ENCODE measurements at regions not wholly inside any gene's neighbourhood (a gene's known extent, or its start where the extent isn't known, plus 50 kb on each side); places are given as distances from the start of the nearest gene placed in this dataset.
"Not testable (repeated sequence)": the region's sequence is repeated elsewhere in the genome, so short reads cannot be mapped to it uniquely, and the experiment has no call there.

DNA sequence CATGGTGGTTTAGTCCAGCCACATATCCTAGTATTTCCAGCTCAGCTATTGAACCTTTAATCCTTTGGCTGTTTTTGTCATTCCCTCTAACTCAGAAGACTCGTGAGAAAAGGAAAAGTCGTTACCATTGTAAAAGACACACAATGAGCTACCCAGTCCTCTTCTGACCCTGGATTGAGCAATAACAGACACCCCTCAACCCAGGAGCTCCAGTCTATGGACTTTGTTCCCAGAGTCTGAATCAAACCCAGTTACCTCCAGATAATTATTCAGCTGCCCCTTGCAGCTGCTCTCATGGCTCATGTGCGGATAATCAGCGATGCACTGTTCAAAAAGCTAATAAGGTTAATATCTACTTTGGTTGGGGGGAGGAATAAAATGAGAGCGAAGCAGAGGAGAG is 402.4 kb downstream of the BTG1 start:
- no peak overlapping the region for H3K4me3 ChIP-seq (ENCODE audit: low read depth, low read length)
- TF ChIP-seq, protein P1, sequence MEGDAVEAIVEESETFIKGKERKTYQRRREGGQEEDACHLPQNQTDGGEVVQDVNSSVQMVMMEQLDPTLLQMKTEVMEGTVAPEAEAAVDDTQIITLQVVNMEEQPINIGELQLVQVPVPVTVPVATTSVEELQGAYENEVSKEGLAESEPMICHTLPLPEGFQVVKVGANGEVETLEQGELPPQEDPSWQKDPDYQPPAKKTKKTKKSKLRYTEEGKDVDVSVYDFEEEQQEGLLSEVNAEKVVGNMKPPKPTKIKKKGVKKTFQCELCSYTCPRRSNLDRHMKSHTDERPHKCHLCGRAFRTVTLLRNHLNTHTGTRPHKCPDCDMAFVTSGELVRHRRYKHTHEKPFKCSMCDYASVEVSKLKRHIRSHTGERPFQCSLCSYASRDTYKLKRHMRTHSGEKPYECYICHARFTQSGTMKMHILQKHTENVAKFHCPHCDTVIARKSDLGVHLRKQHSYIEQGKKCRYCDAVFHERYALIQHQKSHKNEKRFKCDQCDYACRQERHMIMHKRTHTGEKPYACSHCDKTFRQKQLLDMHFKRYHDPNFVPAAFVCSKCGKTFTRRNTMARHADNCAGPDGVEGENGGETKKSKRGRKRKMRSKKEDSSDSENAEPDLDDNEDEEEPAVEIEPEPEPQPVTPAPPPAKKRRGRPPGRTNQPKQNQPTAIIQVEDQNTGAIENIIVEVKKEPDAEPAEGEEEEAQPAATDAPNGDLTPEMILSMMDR (IDR thresholded peaks at IDR 0.05; ENCODE audit: insufficient read depth, low read depth, low read length): no peak
- DNase-seq (ENCODE audit: low read depth): no peak

DNA sequence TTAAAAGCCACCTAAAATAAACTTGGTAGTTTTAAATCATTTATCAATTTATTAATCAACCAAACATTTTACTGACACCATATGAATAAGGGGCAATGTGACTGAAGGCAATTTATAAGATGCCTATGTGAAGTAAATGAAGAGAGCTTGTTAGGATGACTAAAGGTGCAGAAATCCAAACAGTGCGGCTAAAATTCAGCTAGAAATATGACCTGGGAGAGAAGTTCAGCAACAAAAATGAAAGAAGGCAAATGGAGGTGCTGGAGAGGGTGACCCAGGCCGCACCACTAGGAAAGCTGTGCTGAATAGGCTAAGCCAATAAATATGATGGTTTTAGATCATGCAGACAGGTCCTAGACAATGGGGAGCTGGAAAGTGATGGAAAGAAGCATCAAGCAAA is 403.7 kb downstream of the BTG1 start:
- TF ChIP-seq, protein P1 (IDR thresholded peaks at IDR 0.05; ENCODE audit: insufficient read depth, low read depth, low read length): no peak
- peak; percentile 40 for DNase-seq (ENCODE audit: low read depth)
- H3K4me3 ChIP-seq (ENCODE audit: low read depth, low read length): no peak overlapping the region

DNA sequence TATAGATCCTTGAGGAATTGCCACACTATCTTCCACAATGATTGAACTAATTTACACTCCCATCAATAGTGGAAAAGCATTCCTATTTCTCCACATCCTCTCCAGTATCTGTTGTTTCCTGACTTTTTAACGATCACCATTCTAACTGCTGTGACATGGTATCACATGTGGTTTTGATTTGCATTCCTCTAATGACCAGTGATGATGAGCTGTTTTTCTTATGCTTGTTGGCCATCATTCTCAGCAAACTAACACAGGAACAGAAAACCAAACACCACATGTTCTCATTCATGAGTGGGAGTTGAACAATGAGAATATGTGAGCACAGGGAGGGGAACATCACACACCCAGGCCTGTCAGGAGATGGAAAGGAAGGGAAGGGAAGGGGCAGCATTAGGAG is 411.8 kb downstream of the BTG1 start:
- DNase-seq (ENCODE audit: low read depth): peak; percentile 85
- not testable (repeated sequence) for H3K4me3 ChIP-seq (ENCODE audit: low read depth, low read length)

DNA sequence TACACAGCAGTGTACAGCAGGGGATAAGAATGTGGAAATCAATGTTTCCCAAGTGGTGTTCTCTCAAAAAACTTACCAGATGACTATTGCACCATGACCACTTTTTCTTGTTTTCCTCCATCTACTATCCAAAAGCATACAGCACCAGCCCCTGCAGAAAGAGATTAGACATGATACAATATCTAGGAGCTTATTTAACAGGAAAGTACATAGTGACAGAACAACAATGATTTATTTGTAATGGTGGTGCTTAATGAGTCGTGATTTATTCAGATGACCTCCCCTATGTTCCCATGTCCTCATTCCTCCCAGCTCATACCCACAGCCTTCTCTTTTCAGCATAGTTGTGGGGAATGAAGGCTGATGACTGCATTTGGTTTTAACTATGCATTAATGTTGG is 413.6 kb downstream of the BTG1 start:
- peak; percentile 46 for DNase-seq (ENCODE audit: low read depth)
- TF ChIP-seq, protein P1 (IDR thresholded peaks at IDR 0.05; ENCODE audit: insufficient read depth, low read depth, low read length): no peak
- no peak overlapping the region for H3K4me3 ChIP-seq (ENCODE audit: low read depth, low read length)

DNA sequence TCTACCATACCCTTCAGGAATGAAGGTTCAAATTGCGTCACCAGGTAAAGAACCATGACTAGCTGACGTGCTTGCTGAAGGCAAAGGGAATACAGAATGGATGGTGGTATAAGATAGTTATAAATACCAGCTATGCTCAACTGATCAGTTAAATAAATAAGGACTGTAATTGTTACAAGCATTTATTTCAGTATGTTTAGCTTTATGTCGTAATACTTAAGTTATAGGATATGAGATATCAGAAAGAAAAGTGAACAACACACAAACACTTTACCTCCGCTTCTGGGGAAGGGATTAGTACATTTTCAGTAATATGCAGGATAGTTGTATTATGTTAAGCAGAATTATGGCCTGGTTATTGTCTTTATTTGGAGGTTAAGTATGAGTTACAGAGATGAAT is 416.1 kb downstream of the BTG1 start:
- no peak for DNase-seq (ENCODE audit: low read depth)
- TF ChIP-seq, protein P1 (IDR thresholded peaks at IDR 0.05; ENCODE audit: insufficient read depth, low read depth, low read length): no peak
- H3K4me3 ChIP-seq (ENCODE audit: low read depth, low read length): no peak overlapping the region

DNA sequence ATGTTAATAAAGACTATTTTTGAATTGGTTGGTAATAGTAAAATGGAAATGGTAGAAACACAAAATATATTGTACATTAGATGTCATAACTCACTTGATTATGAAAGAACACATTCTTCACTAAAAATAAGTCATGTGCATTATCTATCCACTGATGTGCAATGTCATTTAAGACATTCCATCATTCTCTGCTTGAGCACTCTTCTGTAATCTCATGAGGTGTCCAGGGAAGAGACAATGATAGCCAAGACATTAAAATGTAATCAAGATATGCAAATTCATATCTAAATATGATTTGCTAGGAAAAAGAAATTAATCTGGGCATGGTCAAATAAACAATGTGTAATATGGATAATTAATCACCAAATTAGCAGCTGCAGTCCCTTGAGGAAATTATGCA is 422.5 kb downstream of the BTG1 start:
- no peak overlapping the region for H3K4me3 ChIP-seq (ENCODE audit: low read depth, low read length)
- no peak for DNase-seq (ENCODE audit: low read depth)
- TF ChIP-seq, protein P1 (IDR thresholded peaks at IDR 0.05; ENCODE audit: insufficient read depth, low read depth, low read length): no peak

DNA sequence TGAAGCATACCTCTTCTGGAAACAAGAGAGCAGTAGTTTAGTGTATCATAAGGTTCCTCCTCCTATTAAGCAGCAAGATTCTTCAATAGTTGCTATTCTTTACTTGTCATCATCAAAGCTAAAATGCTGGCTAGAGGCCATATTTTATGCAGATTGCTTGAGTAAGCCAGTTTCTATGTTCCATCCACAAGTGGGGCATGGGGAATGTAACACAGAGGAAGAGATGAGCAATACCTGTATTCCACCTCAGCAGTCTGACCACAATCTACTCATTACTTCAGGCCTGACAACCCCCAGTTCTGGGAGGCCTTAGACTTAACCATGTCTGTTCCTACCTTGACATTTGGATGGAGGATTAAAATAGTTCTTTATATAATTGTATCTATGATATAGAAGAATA is 423.6 kb downstream of the BTG1 start:
- no peak for DNase-seq (ENCODE audit: low read depth)
- H3K4me3 ChIP-seq (ENCODE audit: low read depth, low read length): no peak overlapping the region
- TF ChIP-seq, protein P1 (IDR thresholded peaks at IDR 0.05; ENCODE audit: insufficient read depth, low read depth, low read length): no peak

All from fibroblast of villous mesenchyme (primary cell).